ENCODE measurements at regions not wholly inside any gene's neighbourhood (a gene's known extent, or its start where the extent isn't known, plus 50 kb on each side); places are given as distances from the start of the nearest gene placed in this dataset.

DNA sequence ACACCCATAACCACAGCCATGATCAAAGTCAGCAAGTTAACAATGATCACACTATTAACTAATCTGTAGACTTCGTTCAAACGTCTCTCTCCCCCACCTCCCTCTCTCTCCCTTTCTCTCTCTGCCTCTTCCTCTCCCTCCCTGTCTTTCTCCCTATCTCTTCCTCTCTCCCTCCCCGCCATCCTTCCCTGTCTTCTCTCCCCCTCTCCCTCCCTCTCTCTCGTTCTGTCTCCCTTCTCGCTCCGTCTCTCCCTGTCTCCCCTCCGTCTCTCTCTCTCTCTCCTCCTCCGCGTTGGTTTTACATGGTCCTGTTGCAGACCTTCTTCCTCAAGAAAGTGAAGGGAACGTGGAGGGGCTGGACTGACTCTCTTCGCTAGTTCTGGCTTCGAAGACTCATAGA is 308.9 kb upstream of the FOXQ1 start:
- TF ChIP-seq HOXA7 (CRISPR knock-in tag; IDR thresholded peaks at IDR 0.05; ENCODE audit: borderline replicate concordance) (no peak), YY1 (tag by site-specific recombination; IDR thresholded peaks at IDR 0.05) (no peak), ZNF184 (tag by site-specific recombination; IDR thresholded peaks at IDR 0.05) (no peak), ZNF121 (tag by site-specific recombination; IDR thresholded peaks at IDR 0.05) (no peak)
